ENCODE measurements at regions not wholly inside any gene's neighbourhood (a gene's known extent, or its start where the extent isn't known, plus 50 kb on each side); places are given as distances from the start of the nearest gene placed in this dataset.

DNA sequence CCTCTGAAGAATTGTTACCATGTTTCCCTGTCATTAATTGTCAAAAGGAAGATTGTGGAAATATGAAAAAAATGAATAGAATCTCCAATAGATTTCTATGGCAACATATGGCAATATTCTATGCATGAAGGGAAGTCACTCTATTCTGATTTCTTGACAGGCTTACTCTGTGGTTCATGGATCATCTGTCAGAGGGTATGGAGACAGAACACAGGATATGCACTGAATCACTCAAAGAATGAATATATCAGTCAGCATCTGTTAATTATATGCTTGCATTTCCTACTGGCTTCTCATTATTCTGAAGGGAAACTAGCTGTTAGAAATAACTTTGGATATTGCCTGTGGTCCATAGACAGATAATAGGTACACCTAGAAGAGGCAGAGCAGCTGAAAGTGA is 918.9 kb downstream of the DTWD2 start:
- TF ChIP-seq POLR2A (IDR thresholded peaks at IDR 0.05; ENCODE audit: low read length) (no peak), GATA1 (IDR thresholded peaks at IDR 0.05; ENCODE audit: low read depth, low read length) (no peak)
